Non-pigmented ciliary epithelial cell (primary cell): ENCODE measurements at regions not wholly inside any gene's neighbourhood (a gene's known extent, or its start where the extent isn't known, plus 50 kb on each side); places are given as distances from the start of the nearest gene placed in this dataset.

ENCODE experiments used
- DNase-seq: peaks from one replicate; pipeline ENCODE4 v3.0.0-alpha.2; 2010; ENCODE audit warnings: low read depth

DNA sequence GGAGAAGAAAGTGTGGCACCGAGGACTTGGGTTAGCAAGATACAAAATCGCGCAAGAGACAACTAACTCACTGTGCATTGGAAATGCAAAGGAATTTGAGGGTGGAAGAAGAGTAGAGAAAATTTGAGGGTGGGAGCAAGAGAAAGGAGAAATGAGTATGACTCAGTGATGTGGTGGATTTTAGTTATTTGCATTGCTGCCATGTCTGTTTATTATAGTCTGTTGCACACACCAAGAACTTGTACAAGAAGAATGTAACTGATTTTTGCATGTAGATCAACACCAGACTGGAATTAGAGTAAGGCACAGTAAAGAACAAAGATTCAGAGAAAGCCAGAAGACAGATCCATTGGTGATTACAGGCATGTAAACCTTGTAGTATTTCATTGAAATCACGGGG lies 71.6 kb upstream of the SMIM36 start:
- no peak for DNase-seq

DNA sequence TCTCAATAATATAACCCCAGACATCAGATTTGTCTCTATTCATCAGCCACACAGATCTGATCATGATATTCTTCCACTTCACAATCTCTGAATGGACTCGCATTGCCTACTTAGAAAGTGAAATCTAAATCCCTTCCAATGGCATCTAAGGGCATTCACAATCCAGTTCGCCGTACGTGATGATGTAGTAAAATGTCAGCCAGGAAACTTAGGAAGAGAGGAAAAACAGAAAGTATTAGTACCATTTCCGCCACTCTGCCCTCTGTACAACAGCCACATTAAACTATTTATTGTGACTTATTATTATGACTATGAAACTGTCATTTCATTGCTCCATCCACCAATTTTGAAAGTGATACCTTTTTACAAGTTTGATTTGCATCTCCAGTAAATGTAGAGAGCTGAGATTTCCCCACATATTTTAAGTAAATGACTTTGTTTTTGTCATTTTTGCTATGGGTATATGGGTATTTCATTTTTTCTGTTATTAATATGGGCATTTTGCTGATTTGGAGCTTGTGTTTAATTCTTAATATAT lies 69.4 kb upstream of the SMIM36 start:
- DNase-seq, result no peak

DNA sequence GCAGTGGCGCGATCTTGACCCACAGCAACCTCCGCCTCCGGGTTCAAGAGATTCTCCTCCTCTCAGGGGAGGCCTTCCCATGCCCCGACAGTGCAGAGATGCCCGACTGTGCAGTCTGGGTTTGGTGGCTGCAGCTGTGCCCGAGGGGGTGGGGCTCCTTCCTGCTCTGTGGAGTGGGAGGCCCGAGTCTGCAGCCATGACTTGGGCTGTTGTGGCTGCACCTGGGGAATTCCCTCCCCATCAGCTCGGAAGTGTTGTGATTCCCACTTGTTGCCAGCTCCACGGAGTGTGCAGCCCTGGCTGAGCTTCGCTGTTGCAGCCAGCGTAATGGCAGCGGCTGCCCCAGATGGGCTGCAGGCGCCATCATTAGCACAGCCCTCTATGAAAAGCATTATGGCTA lies 66.4 kb upstream of the SMIM36 start:
- DNase-seq, result no peak

DNA sequence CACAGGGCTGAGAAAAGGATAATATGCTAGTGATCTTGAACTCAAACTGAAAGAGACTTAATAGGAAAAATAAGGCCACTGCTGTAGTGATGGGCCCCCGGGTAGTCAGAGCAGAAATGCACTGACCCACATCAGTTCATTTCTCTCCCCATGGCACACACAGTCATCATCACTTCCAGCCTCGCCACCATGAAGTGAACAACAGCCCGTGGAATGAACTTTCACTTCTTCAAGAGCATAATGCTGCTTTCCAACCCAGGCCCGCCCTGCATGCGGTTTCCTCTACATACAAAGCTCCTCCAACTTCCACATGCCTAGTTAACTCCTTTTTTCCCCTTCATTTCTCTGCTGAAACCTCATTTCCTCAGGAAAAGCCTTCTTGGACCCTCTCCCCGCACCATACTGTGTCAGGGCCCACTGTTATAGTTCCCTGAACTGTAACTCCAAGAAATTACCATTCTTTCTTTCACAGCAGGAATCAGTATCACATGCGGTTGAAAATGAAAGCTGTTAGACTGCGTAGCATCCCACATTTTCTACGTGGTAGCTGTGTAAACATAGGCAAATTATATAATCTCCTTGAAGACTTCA lies 65.8 kb upstream of the SMIM36 start:
- no peak for DNase-seq

DNA sequence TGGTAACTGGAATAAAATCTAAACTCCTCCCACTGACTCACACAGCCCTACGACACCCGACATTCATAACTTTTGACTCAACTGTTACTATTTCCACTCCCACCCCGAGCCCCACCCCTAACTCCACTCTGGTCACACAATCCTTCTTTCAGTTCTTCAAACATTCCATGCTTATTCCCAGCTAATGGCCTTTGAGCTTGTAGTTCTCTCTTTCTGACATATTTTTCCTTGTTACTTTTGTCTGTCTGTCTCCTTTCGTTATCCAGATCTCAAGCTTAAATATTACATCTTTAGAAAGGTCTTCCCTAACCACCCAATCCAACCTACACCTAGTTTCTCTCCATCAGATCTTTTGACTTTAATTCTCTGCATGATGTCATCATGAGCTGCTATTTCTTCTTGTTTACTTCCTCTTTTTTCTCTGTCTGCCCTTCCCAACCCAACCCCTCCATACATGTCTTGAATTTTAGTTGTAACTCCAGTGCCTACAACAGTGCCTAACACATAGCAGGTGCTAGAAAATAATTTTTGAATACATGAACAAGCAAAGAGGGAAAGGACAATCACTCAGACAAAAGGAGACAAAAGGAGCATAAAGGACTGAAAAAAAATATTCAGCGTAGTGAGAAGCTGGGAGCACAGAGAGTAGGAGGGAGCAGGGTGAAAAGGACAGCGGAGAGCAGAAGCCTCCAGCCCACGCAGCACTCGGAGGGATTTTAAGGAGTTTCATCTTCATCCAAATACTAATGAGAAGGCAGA lies 65.2 kb upstream of the SMIM36 start:
- DNase-seq, result no peak

DNA sequence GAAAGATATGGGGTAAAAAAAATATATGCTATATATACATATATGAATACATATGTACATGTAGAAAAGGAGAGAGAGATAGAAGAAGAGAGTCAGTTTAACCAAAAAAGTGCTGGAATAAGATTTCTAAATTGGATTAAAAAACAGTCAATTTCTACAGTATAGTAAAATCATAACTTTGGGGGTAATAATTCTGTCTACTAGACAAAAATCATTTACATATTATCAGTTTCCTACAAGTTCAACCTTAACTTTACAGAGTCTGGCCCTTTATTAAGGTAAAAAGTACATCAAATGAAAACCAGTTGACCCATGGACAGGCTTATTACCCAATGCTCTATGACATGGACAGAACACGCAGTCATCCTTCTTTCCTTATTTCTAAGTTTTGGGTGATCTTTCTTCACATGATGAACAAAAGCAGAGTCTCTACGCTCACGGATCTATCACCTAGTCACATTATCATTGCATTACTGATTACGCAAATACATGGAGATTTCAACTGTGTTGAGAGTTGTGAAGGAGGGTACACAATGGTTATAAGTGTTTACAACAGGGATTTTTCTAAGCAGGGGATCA lies 63.9 kb upstream of the SMIM36 start:
- DNase-seq, result no peak

DNA sequence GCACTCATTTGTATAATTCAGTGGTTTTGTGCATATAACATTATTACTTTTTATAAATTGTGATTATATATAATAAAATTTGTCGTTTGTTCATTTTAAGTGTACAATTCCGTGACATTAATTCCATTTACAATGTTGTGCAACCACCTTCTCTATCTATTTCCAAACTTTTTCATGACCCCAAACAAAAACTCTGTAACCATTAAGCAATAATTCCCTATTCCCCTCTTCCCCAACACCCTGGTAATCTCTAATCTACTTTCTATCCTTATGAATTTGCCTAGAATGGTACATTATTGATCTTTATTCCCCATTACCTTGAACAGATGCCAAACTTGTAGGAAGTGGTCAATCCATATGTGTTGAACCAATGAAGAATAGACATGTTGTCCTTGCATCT lies 61.3 kb upstream of the SMIM36 start:
- no peak for DNase-seq

DNA sequence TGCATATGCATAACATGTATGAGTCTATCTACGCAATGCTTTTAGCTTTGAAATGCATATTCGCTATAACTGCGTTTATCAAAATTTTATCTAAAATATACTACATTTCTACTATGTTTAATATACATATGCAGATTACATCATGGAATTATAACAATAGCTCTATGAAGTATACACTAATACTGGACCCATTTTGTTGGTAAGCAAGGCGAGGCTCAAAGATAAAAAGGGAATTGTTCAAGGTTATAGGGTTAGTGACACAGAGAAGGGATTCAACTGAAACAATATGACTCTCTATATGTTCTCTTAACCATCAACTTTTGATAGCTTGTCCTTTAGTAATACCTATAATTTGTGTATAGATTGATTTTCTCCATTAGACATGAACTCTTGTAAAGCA lies 60.9 kb upstream of the SMIM36 start:
- DNase-seq, result no peak

DNA sequence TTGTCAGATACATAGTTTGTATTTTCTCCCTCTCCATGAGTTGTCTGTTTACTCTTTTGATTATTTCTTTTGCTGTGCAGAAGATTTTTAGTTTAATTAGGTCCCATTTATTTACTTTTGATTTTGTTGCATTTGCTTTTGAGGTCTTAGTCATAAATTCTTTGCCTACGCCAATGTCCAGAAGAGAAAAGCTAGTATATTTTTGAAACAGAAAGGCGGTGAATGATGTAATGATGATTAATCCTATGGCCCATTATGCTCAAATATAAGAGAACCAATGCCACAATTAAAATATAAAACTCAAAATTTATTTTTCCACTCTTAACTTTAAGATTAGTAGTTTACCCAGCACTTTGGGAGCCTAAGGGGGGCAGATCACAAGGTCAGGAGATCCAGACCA lies 59.8 kb upstream of the SMIM36 start:
- DNase-seq, result no peak

DNA sequence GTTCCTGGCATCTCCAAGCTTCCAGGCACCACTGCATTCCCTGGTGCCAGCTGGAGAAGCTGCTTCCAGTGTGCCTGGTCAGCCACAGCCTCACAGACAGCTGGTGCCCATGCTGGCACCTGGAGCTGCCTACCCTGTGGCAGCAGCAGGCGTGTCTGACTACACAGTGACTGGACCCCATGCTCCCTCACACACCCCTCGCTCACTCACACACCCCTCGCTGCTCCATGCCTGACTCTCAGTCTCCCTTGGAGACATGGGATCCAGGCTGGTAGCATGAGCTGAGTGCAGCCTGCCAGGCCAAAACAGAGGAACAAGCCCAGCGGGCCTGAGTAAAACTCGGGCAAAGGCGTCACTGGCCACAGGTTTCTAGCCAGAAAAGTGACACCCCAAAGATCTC lies 59.1 kb upstream of the SMIM36 start:
- no peak for DNase-seq

DNA sequence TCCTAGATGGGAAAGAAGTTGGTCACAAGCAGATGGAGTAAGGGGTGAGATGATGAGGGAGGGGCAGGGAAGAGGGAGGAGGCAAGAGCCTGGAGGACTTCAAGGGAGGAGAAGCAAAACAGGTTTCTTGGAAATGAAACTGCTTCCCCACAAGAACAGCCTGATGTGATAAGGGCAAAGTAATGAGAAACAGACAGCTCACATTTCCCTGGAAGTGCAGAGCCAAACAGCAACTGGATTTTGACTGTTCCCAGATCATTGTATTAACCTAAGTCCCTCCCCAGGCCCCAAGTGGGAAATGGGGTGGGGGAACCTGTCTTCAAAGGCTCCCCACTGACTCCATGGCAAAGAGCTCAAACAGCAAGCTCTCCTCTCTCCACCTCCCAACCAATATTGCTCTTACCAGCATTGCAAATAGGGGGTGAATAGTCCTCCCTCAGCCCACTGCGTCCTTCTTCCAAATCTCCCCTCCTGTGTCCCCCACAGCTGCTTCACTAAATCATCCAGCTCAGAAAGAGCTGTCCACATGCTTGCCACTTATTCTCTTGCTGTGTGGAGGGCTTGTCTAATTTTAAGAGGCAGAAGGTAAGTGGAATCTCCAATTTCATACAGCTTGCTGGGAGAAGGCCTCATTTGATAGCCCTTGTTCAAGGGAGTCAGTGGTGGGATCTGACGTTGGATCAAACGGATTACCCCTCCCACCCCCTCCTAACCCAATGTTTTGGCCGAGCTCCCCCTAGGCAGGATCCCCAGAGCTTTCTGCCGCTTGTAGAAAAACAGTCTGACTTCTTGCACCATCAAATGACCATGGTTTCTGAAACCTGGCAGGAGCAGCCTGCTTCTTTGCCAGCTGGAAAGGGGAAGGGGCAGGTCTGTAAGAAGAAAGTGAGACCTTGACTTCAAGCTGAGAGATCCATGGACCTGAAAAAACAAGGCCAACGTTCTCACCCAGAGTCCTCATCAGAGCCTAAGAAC lies 56.3 kb upstream of the SMIM36 start:
- no peak for DNase-seq

DNA sequence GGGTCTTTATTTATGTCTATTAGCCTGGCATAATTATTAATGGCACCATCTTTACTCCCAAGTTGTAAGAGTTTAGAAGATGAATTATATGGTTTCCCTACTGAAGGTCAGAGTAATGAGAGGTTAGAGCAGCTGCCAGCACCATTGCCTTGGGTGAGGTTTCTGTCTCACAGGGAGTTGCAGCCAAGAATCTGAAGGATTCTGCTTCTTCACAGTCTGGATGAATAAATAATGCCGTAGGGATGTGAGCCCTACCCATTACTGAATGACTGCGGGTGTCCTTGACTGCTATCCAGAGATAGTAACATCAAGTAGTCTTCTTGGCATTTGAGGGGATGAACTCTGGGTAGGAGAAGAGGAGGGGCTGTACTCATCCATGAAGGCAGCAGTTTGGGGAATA lies 52.8 kb upstream of the SMIM36 start:
- DNase-seq, result no peak

DNA sequence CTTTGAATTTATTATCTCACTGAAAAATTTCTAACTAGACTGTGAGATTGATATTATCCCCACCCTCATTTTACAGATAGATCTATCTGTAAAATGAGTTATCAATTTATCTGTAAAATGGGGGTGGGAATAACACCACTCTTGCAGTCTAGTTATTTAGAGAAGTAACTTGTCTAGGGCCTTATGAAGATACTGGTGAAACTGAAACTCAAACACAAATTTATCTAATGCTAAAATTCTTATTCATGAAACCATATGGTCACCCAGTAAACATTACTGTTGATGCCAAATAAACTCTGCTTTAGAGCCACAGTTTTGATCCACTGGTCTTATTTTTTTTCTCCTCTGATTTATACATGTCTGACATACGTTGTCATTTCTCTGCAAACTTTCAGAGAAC lies 52.1 kb upstream of the SMIM36 start:
- no peak for DNase-seq

DNA sequence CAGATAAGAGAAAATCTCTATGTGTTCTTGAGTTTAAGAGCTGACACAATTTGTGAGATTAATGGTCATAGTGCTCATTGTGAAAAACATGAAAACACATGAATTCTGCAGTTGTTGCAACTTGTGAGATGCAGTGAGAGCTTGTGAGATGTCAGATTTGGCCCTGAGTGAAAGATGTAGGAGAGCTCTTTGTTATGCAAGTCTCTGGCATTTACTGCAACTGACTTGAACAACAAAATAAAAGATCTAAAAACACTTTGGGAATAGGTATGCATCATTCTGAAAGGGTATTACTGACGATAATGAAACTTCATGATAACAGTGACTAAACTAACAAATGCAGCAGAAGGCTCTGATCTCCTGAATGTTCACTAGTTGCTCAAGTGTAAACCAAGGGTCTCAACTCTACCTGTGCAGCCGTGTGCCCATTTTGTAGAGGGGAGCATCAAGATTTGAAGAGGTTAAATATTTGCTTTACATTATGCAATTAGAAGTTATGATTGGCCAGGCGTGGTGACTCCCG lies 50.8 kb upstream of the SMIM36 start:
- DNase-seq, result no peak

DNA sequence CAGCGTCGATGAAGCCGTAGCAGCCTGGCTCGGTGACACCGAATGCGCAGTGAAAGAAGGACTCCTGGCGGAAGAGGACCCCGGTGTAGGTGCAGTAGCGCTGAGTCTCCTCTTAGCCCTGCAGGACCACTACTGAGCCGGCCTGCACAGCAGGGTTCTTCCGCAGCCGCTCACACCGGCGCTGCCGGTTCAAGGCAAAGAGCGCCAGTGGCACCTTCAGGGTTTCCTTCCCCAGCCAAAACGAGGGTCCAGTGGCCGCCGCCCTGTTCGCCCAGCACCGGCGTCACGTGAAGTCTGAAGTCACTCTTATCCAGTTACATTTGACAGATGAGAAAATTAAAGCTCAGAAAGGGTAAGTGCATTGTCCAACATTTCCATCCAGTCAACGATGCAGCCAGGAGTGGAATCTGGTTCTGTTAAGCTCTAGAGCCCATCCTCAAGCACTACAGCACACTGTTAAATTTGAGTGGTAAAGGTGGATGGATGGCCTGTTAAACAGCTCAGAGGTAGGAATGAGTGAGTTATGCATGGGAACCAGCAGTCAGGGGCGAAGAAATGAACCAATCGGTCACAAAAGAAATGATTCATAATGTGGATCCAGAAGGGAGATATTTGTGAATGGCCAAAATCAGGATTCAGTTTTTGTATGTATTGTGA lies 50.2 kb upstream of the SMIM36 start:
- no peak for DNase-seq
